ENCODE measurements at regions not wholly inside any gene's neighbourhood (a gene's known extent, or its start where the extent isn't known, plus 50 kb on each side); places are given as distances from the start of the nearest gene placed in this dataset.

GRCh38 chr18:5601188-5601624 lies 57.4 kb upstream of the EPB41L3 start:
- TF ChIP-seq POLR2A (IDR thresholded peaks at IDR 0.05) (no peak), CTCF (IDR thresholded peaks at IDR 0.05) (no peak)
